A673 (cell line): ENCODE measurements at regions not wholly inside any gene's neighbourhood (a gene's known extent, or its start where the extent isn't known, plus 50 kb on each side); places are given as distances from the start of the nearest gene placed in this dataset.

Experiments used
- EZH2 ChIP-seq: fragments of 200-600 bp; sonication (generic); IDR thresholded peaks from 2 replicates; pipeline ENCODE4 v1.6.1; 2017; ENCODE audit warnings: borderline replicate concordance, low read depth, mild to moderate bottlenecking, mixed read lengths, antibody characterized with exemption, low read length; ENCODE audit not compliant: poor library complexity, severe bottlenecking
- TF ChIP-seq, protein P1 (sequence below): fragments of 300-800, 200-600 bp; sonication (generic); conservative IDR thresholded peaks from 2 replicates; pipeline ENCODE4 v1.5.1; 2017; ENCODE audit warnings: low read depth, mild to moderate bottlenecking, antibody characterized with exemption, low read length, moderate library complexity, mixed read lengths

DNA sequence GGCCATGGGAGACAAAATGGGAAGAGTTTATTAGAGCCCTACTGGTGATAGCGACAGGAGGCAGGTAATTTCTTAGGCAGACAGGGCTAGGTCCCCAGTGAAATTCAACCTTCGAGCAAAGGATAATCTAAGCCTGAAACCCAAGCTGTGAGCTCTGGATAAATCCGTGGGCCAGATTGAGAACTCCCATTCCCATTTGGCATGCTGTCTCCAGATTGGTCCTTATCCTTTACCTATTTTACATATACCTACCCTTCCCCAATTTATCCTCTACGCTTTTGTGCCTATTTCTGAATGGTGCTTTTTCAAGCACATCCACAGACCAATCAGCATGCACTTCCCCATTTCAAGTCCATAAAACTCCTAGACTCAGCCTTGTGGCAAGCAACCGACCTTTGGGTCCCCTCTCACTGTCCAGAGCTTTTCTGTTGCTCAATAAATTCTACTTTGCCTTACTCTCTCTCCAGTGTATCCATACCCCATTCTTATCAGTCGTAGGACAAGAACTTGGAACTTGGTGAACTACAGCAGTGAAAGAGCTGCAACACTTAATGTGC lies 268.0 kb downstream of the MYCN start:
- TF ChIP-seq, protein P1, sequence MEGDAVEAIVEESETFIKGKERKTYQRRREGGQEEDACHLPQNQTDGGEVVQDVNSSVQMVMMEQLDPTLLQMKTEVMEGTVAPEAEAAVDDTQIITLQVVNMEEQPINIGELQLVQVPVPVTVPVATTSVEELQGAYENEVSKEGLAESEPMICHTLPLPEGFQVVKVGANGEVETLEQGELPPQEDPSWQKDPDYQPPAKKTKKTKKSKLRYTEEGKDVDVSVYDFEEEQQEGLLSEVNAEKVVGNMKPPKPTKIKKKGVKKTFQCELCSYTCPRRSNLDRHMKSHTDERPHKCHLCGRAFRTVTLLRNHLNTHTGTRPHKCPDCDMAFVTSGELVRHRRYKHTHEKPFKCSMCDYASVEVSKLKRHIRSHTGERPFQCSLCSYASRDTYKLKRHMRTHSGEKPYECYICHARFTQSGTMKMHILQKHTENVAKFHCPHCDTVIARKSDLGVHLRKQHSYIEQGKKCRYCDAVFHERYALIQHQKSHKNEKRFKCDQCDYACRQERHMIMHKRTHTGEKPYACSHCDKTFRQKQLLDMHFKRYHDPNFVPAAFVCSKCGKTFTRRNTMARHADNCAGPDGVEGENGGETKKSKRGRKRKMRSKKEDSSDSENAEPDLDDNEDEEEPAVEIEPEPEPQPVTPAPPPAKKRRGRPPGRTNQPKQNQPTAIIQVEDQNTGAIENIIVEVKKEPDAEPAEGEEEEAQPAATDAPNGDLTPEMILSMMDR = no peak
- no peak for TF ChIP-seq EZH2
